SK-N-SH (cell line): ENCODE measurements at regions not wholly inside any gene's neighbourhood (a gene's known extent, or its start where the extent isn't known, plus 50 kb on each side); places are given as distances from the start of the nearest gene placed in this dataset.

Source experiments
- CTCF ChIA-PET: fragments of 300-600, 350-600 bp; formaldehyde crosslinking; extraction: SDS; loops from one replicate; lab custom pipeline; 2021; lab: Yijun Ruan, JAX
- POLR2A ChIA-PET: fragments of 350-600 bp; sonication (Branson Sonifier 250); formaldehyde crosslinking; extraction: SDS; loops from one replicate; lab custom pipeline; 2020; ENCODE audit warnings: antibody characterized with exemption, inconsistent platforms; lab: Yijun Ruan, JAX
- DNase-seq: peaks from one replicate; pipeline ENCODE4 v3.0.0; 2012
- H2AFZ ChIP-seq: fragments of 200-600 bp; sonication (generic); 2 replicates; pipeline ENCODE4 v1.8.1; 2016; ENCODE audit warnings: antibody characterized with exemption, mild to moderate bottlenecking, low read depth
- H3F3A ChIP-seq: fragments of 200-600 bp; sonication (generic); replicated peaks from 2 replicates; pipeline ENCODE3; 2016; ENCODE audit warnings: antibody characterized with exemption, mild to moderate bottlenecking; ENCODE audit not compliant: insufficient read depth
- H3K27ac ChIP-seq, 2 experiments: fragments of 200-500 bp in 1 of 2; fragments of 200-600 bp in 1 of 2; sonication (Bioruptor generic) in 1 of 2; sonication (generic), shearing (Covaris generic) in 1 of 2; 2 replicates each; pipeline versions ENCODE4 v1.5.1 to v1.6.1; 2014 to 2016; ENCODE audit warnings: low read depth in 2 of 2, inconsistent platforms in 1 of 2, low read length in 1 of 2, mild to moderate bottlenecking in 1 of 2, mixed read lengths in 1 of 2
- H3K27me3 ChIP-seq: fragments of 200-600 bp; sonication (generic), shearing (Covaris generic); 2 replicates; pipeline ENCODE4 v1.6.1; 2016; ENCODE audit warnings: mixed run types; ENCODE audit not compliant: insufficient read depth
- H3K36me3 ChIP-seq, 2 experiments: fragments of 200-500 bp in 1 of 2; fragments of 200-600 bp in 1 of 2; sonication (Bioruptor generic) in 1 of 2; sonication (generic) in 1 of 2; replicated peaks in 1 of 2; 2 replicates each; pipeline versions ENCODE3 to v1.5.1; 2014 to 2016; ENCODE audit warnings: low read length in 1 of 2, mild to moderate bottlenecking in 1 of 2; ENCODE audit not compliant: insufficient read depth in 2 of 2, control insufficient read depth in 1 of 2
- H3K4me1 ChIP-seq, 2 experiments: fragments of 200-500 bp in 1 of 2; fragments of 200-600 bp in 1 of 2; sonication (Bioruptor generic) in 1 of 2; sonication (generic), shearing (Covaris generic) in 1 of 2; 2 replicates each; pipeline versions ENCODE4 v1.5.1 to v1.6.1; 2014 to 2016; ENCODE audit warnings: low read depth in 1 of 2, low read length in 1 of 2, mixed run types in 1 of 2; ENCODE audit not compliant: insufficient read depth in 2 of 2, control insufficient read depth in 1 of 2
- H3K4me2 ChIP-seq: fragments of 200-600 bp; sonication (generic), shearing (Covaris generic); 2 replicates; pipeline ENCODE4 v1.6.1; 2017; ENCODE audit warnings: mixed run types
- H3K4me3 ChIP-seq, 2 experiments: fragments of 200-500 bp in 1 of 2; fragments of 200-600 bp in 1 of 2; sonication (Bioruptor generic) in 1 of 2; sonication (generic), shearing (Covaris generic) in 1 of 2; 2 replicates each; pipeline versions ENCODE4 v1.5.1 to v1.8.1; 2014 to 2016; ENCODE audit warnings: low read depth in 2 of 2, inconsistent platforms in 1 of 2, low read length in 1 of 2, mild to moderate bottlenecking in 1 of 2, mixed read lengths in 1 of 2, moderate library complexity in 1 of 2
- H3K79me2 ChIP-seq: fragments of 200-600 bp; sonication (generic); 2 replicates; pipeline ENCODE4 v1.8.1; 2017; ENCODE audit warnings: mild to moderate bottlenecking; ENCODE audit not compliant: insufficient read depth
- H3K9ac ChIP-seq: fragments of 200-600 bp; sonication (generic); 2 replicates; pipeline ENCODE4 v1.6.1; 2017; ENCODE audit warnings: mixed run types
- H3K9me2 ChIP-seq: fragments of 200-600 bp; sonication (generic); 2 replicates; pipeline ENCODE4 v1.6.1; 2017; ENCODE audit warnings: mixed run types
- H3K9me3 ChIP-seq: fragments of 200-600 bp; sonication (generic); 2 replicates; pipeline ENCODE4 v1.6.1; 2017; ENCODE audit warnings: mixed run types, mild to moderate bottlenecking, moderate library complexity
- H4K20me1 ChIP-seq: fragments of 200-600 bp; sonication (generic); 2 replicates; pipeline ENCODE4 v1.6.1; 2017; ENCODE audit warnings: mild to moderate bottlenecking, mixed run types; ENCODE audit not compliant: insufficient read depth
- CHD2 ChIP-seq: fragments of 150-350 bp; IDR thresholded peaks from 2 replicates; pipeline ENCODE4 v1.6.1; 2018; ENCODE audit warnings: low read length; ENCODE audit not compliant: partially characterized antibody
- EP300 ChIP-seq, 2 experiments: IDR thresholded peaks; 2 replicates each; pipeline versions ENCODE4 v1.4.0 to v1.6.1; 2012; ENCODE audit warnings: borderline replicate concordance in 1 of 2, low read depth in 1 of 2, low read length in 1 of 2
- EZH2phosphoT487 ChIP-seq: fragments of 200-600 bp; sonication (generic); IDR thresholded peaks from 2 replicates; pipeline ENCODE4 v1.6.1; 2017; ENCODE audit warnings: low read depth, mixed run types, mild to moderate bottlenecking, antibody characterized with exemption, moderate library complexity, borderline replicate concordance
- FOSL2 ChIP-seq: IDR thresholded peaks from 2 replicates; pipeline ENCODE4 v1.4.0; 2012; ENCODE audit warnings: low read depth, mild to moderate bottlenecking, moderate library complexity, borderline replicate concordance
- FOXJ3 ChIP-seq: sonication (generic); formaldehyde crosslinking; IDR thresholded peaks from 2 replicates; pipeline ENCODE4 v1.5.1; 2020; ENCODE audit warnings: mild to moderate bottlenecking, missing genetic modification reagents
- GABPA ChIP-seq: IDR thresholded peaks from 2 replicates; pipeline ENCODE4 v1.4.0; 2012; ENCODE audit warnings: low read depth, mild to moderate bottlenecking
- GATA2 ChIP-seq: sonication (generic); formaldehyde crosslinking; IDR thresholded peaks from 2 replicates; pipeline ENCODE4 v1.5.0; 2020; ENCODE audit warnings: mild to moderate bottlenecking, missing genetic modification reagents
- JUND ChIP-seq: IDR thresholded peaks from 2 replicates; pipeline ENCODE4 v1.4.0; 2012
- MEF2A ChIP-seq: IDR thresholded peaks from 2 replicates; pipeline ENCODE4 v1.4.0; 2012; ENCODE audit warnings: low read depth, borderline replicate concordance
- NRF1 ChIP-seq: IDR thresholded peaks from 2 replicates; pipeline ENCODE4 v1.6.1; 2012; ENCODE audit warnings: low read depth, mild to moderate bottlenecking, low read length
- PBX3 ChIP-seq: IDR thresholded peaks from 2 replicates; pipeline ENCODE4; 2012
- RAD21 ChIP-seq: IDR thresholded peaks from 2 replicates; pipeline ENCODE4 v1.6.1; 2012; ENCODE audit warnings: mild to moderate bottlenecking, low read length
- RCOR1 ChIP-seq: fragments of 150-350 bp; IDR thresholded peaks from 2 replicates; pipeline ENCODE4 v1.6.1; 2017; ENCODE audit warnings: antibody characterized with exemption, low read length
- RFX5 ChIP-seq: IDR thresholded peaks from 2 replicates; pipeline ENCODE4 v1.6.1; 2012; ENCODE audit warnings: mild to moderate bottlenecking, improper control_type of control experiment, low read length
- RXRA ChIP-seq: IDR thresholded peaks from 2 replicates; pipeline ENCODE4 v1.4.0; 2012; ENCODE audit warnings: low read depth, mild to moderate bottlenecking, borderline replicate concordance
- SIN3A ChIP-seq: IDR thresholded peaks from 2 replicates; pipeline ENCODE4 v1.6.1; 2012; ENCODE audit warnings: low read depth, mild to moderate bottlenecking, low read length, moderate library complexity, borderline replicate concordance
- TEAD4 ChIP-seq: IDR thresholded peaks from 2 replicates; pipeline ENCODE4 v1.4.0; 2012; ENCODE audit warnings: mild to moderate bottlenecking, borderline replicate concordance; ENCODE audit not compliant: insufficient read depth
- USF2 ChIP-seq: fragments of 150-350 bp; IDR thresholded peaks from 2 replicates; pipeline ENCODE4 v1.6.1; 2017; ENCODE audit warnings: antibody characterized with exemption, low read length, low read depth, borderline replicate concordance
- YY1 ChIP-seq: IDR thresholded peaks from 2 replicates; pipeline ENCODE4 v1.4.0; 2012; ENCODE audit warnings: low read depth, mild to moderate bottlenecking
- ZBTB33 ChIP-seq: IDR thresholded peaks from 2 replicates; pipeline ENCODE4 v1.4.0; 2012; ENCODE audit warnings: low read depth, borderline replicate concordance
- WGBS: methylation state at CpG from one replicate; pipeline ENCODE4 v1.1.6; 2017; ENCODE audit warnings: low lambda C conversion rate; 5-methylcytosine and 5-hydroxymethylcytosine counted together

- Histone ChIP-seq H3K79me2 (no peaks in the 10 kb centered on the region), H3K27me3 (no peaks in the 10 kb centered on the region), H4K20me1 (no peaks in the 10 kb centered on the region), H3K4me1 (no peaks in the 10 kb centered on the region), H3K36me3 (no peaks in the 10 kb centered on the region), H3F3A (no peaks in the 10 kb centered on the region), H2AFZ (no peak overlapping the region), H3K4me2 (no peak overlapping the region), H3K9me2 (no peaks in the 10 kb centered on the region), H3K4me3 (no peak overlapping the region), H3K27ac (no peak overlapping the region), H3K9me3 (no peaks in the 10 kb centered on the region), H3K9ac (no peak overlapping the region)
- ChIA-PET CTCF (no interaction called here), POLR2A (no interaction called here)
- TF ChIP-seq USF2 = no peak
- TF ChIP-seq JUND = no peak
- no peak for TF ChIP-seq GABPA
- no peak for TF ChIP-seq RCOR1
- no peak for TF ChIP-seq SIN3A
- TF ChIP-seq RAD21 = no peak
- no peak for TF ChIP-seq NRF1
- TF ChIP-seq ZBTB33 = no peak
- TF ChIP-seq YY1 = no peak
- TF ChIP-seq CHD2 = no peak
- TF ChIP-seq GATA2 (CRISPR knock-in tag) = no peak
- TF ChIP-seq RXRA = no peak
- TF ChIP-seq MEF2A = no peak
- no peak for TF ChIP-seq EP300 (IDR thresholded peaks at IDR 0.05; ENCODE audit: borderline replicate concordance in 1 of 2, low read depth in 1 of 2, low read length in 1 of 2)
- no peak for TF ChIP-seq TEAD4
- no peak for TF ChIP-seq FOSL2
- TF ChIP-seq FOXJ3 = no peak
- TF ChIP-seq RFX5 = no peak
- no peak for TF ChIP-seq PBX3
- TF ChIP-seq EZH2phosphoT487 = no peak
- 86% methylated on average over 8 of the region's 28 CpGs for WGBS
- no peak for DNase-seq
Observed at GRCh38 chr10:65811931-65812525, 1113.8 kb upstream of the LRRTM3 start.
